ENCODE measurements at regions not wholly inside any gene's neighbourhood (a gene's known extent, or its start where the extent isn't known, plus 50 kb on each side); places are given as distances from the start of the nearest gene placed in this dataset.
A peak's percentile ranks its signal among the peaks of the same experiment; 100 is the strongest.
"Not testable (repeated sequence)": the region's sequence is repeated elsewhere in the genome, so short reads cannot be mapped to it uniquely, and the experiment has no call there.

DNA sequence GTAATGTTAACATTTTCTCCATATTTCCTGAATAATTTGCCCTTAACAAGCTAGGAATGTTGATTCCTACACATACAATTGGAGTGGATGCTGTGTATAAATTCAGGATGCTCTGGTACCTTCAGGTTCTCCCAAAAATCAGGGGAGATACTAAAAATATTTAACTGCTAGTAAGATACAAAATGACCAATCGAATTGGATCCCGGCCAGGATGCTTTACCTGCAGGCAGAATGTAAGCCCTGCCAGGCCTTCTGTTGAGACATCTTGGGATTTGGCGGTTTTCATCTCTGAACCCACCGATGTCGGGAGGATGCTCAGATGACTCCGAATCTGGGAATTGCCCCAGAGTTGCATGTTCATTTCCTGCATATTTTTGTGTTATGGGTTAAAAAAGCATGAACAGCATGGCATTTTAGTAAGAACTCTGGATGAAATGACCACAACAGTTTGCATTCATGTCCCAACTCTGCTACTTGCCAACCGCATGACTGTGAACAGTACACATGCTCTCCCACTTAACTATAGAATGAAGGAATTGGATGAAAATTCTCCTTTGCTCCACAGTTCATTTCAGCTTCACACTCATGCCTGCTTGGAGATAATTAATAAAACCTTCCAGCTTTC lies 241.4 kb upstream of the TBL1XR1 start:
- no peak for DNase-seq

DNA sequence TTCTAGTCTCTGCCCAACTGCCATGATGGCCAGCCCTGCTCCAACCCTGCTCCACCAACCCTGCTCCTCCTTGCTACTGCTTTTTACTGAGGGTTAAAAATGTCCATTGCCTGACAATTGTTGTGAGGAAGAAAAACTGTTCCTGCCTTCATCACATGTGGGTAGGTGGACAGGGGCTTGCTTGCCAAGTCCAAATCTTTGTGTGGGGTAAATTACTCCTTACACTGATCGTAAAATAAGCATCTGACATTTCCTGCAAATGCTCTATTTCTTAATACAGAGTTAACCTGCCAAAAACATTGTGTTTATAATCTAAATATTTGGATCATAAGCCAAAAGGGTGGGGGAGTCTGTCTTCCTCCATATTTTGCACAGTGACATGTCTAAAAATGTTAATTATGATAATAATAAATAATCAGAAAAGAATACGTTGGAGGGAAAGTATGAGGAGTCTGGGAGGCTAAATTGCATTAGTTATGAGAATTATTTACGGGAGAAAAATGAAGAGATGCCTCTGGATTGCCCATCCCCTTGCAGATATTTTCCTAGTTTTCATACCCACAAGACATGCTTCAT lies 242.5 kb upstream of the TBL1XR1 start:
- DNase-seq, result no peak

DNA sequence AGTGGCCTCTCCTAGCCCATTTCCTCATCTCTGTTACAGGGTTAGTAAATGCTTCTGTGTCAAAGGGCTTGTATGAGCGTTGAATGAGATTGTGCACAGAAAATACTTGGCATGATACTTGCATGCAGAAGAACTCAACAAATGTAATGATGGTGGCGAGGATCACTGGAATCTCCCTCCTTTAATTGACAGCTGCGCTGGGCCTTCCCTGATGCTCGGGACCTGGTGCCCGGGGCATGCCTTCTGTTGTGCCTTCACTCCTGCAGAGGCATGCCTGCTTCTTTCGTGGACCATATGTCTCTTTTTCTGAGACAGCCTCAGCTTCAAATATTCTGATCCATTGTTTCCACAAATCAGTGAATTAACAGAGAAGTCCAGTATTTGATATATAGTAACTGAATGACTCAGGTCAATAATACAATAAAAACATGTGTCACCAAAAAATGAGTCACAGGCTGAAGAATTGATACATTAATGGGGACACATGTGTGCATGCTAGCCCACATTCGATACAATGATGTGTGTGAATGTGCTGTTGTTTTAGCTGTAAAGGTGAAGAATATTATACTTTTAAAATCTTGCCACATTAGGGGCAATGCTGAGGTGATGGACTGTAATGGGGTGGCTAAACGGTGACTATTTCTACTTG lies 243.3 kb upstream of the TBL1XR1 start:
- DNase-seq, result no peak

DNA sequence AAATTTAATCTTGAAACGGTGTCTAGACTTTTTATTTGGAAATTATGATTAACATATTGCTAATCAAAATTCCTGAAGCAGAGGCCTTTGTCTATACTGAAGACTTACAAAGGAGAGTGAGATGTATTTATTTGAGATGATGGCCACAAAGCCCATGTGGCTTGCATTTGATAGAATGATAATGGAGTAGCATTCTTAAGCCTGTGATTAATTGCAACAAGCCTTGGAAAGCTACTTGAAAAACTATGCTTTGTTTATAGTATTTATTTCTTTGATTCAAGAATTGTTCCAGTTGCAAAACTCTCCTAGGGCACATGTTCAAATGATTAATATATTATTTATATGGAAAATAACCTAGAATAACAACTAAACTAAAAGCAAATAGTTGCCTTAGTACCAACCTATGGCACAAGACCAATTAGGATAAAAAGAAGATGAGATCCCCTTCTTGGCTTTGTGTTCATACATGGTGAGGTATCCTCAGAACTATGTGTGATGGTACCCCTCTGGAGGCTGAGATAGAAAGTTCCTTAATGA lies 244.1 kb upstream of the TBL1XR1 start:
- DNase-seq, result no peak

DNA sequence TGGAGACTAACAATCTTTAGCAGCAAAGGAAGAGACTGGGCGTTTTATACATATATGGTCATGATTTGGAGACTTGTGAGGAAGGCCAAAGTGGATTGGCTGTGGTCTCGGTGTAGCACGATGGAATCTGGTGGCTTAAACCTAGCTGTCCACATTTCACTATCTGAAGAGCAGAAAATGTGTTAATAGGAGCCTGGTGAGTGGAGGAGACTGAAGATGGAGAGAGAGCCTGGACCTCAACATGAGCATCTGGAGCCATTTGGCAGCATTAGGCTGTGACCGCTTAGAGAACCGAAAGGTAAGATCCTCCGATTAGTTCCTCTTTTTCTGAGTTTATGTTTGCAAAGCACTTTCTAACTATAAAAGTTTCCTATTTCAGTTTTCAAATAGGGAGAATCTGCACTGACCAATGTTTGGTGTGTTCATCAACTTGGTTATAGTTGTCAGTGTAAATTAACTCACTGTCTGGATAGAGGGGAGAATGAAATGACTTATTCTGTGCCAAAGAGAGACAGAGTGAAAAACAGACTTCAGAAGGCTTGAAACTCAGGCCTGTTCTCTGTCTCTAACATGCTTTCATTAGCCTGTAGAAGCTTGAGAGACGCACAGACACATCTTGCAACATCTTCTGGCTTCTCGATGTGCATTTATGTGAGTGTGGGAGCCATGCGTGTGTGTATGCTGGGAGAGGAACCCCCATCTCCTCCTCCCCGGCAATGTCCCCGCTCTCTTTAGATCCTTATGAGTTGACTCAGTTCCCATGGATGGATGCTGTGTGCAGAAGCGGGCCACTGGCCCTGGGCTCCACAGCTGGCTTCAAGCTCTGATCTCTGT lies 244.7 kb upstream of the TBL1XR1 start:
- no peak for DNase-seq

DNA sequence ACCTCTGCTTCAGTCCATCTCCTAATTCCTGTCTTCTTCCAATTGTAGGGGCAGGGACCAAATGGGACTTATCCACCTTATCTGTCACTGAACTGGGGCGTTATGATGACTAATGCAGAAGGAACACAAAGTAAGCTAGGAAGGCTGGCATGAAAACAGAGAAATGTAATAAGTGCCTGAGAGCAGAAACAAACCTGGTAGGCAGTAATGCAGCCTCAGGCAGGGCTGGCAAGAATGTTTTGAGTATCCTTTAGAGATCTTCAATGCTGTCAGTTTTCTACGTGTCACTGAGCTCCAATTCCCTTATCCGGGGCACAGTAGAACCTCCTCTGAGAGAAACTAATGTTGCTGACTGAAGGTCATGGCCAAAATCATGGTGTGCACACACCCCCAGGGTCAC lies 246.2 kb upstream of the TBL1XR1 start:
- DNase-seq, result no peak

DNA sequence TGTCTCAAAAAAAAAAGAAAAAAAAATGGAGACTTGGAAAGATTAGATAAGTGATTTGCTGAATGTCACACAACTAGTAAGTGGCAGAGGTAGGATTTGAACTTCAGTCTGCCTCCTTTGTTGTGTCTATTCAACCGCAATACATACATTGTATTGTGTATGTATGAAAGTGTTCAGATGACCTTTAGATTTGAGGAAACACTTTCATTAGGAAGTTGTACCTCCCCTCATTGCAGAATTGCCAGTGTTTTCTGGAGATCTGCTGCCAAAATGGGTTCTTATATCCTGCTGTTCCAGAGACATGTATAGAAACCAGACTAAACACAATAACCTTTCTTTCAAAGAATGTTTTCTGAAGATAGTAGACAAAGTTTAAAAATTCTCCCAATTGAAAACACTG lies 247.4 kb upstream of the TBL1XR1 start:
- no peak for DNase-seq

DNA sequence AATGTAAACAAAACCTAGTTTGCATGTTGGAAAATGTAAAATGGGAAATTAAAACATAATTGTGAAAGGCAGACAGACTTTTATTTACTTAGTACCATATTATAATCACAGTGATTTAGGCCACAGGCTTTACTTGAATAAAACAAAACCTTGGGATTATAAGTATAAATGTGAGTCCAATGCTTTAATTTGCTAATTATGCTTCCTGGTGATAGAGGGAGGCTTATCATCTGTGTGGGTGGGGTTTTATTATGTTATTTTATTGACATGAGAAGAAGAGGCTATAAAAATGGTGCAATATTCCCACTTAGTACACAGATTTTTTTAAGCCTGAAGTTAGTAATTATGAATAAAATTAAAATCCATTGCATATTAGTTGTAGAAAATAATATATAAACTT lies 248.3 kb upstream of the TBL1XR1 start:
- DNase-seq, result no peak

DNA sequence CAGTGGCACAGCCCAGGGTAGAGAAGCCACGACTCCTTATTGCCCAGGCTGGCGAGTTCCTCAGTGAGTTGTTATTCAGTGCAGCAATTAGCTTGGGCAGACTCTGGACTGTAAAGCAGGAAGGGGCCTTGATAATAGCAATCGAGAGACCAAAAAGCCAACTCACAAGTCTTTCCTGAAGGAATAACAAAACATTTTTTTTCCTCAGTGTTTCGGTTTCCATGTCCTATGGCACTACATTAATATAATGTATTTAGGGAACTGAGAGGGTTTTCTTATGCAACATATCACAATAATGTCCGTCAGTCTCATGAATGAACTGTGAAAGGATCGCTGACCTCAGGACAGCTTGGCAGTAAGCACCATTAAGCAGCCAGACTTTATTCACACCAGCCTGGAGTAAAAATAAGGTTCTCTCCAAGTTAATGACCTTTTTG lies 248.9 kb upstream of the TBL1XR1 start:
- peak; percentile 25 for DNase-seq

DNA sequence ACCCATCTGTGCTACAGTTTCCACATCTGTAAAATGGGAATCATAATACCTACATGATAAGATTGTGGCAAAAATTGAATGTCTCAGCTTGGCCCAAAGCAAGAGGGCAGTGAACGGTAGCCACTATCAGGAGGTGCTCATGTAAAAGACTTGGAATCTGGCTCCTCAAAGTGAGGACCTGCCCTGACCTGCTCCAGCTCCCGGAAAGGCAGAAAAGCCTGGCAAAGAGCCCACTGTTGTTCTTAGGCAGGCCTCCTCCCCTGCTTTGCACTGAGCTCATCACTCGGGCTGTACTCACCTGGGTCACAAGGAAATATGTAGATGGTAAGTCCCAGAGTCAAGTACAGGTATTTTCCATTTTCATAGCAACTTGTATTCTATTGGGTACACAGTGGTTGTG lies 250.7 kb upstream of the TBL1XR1 start:
- peak; percentile 46 for DNase-seq

DNA sequence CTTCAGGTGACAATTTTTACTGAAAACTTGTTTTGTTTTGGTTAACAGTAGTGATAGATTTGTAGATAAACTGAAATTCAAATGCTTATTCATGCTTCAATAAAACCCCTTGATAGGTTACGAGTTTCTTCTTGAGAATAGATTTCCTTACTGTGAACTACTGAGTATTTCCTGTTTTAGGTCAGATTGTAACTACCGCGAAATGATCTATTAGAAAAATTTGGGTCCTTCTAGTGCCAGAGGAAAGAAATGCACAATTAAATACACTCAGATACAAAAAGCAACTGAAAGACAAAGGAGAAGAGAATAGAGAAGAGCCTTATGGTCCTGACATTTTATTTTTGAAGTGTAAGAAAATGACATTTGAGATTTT lies 251.7 kb upstream of the TBL1XR1 start:
- DNase-seq, result no peak

DNA sequence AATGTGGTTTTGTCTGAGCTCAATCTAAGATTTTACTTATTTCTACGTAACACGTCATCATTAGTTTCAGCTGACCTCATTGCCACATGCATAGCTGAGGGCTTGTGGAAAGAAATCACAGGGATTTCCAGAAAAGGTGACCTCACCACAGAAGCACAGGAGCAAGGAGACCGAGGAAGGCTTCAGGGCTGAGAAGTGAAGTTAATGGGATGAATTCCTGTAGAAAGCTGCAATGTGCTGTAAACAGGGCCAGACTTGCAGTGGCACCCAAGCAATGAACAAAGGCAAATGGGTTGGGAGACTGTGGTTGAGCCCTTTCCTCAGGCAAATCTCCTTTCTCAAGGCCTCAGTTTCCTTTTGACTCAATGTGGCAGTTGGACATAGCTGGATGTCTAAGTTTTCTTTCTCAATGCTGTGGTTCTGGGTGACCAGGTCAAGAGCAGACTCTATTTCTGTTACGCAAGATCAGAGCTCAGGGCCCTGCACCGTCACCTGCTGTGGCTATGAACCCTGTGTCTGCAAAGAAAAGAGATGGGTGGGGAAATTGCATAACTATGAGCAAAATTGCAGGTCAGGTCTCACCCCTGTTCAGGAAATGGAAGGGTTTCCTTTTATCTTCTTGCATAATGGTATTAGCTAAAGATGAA lies 252.2 kb upstream of the TBL1XR1 start:
- DNase-seq, result no peak

DNA sequence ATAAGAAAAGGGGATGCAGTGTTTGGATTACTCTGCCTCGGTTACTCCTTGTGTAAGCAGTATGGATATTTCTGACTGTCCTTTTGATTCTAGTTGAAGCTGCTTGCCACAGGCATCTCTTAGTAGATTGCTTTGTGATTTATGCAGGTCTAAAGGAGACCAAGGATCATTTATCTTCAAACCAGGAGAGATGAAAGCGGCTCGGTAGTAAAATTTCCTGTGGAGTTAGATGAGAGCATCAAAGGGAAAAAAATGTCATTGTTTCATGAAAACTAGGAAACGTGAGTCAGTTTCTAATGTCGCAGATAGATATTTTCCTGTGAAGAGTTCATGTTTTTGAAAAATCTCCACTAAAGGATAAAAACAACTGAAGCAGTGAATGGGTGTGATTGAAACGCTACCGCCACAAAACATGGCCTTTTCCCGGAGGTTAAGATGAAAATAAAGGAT lies 254.0 kb upstream of the TBL1XR1 start:
- no peak for DNase-seq

DNA sequence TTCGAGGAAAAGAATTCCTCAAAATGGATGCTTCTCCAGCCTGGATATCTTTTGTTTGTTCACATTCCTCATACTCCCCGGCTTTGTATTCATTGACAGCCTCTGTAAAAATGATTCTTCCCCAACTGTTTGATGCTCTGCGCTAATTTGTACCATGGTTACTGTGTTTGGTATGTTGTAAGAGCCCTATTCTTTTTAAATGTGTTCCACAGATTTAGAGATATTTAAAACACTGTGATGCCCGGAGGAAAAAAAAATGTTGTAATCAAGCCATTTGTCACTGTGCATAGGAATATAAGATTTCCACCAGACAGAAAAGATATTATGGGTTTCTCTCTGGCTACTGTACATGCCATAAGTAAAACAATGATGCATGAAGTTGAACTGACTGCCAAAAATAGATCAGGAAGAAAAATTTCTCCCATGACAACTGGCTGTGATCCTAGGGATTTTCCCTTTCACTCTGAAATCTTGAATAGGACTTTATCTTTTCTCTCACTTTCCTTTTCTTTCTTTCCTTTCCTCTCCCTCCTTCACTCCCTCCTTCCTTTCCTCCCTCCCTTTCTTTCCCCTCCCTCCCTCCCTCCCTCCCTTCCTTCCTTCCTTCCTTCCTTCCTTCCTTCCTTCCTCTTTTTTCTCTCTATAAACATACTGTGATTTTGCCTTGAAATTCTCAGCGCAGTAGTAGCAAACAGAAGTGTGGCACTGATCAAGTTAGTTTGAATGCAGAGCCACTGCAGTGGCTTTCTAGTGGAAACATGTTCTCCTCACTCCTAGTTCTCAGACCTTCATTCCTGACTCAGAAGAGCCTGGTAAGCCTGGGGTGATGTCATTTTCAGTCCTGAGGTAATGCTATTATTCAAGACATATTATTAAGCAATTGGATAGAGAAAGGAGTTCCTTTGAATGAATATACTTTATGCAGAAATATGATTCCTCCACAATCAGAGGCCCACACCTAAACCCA lies 254.9 kb upstream of the TBL1XR1 start:
- DNase-seq, result no peak

DNA sequence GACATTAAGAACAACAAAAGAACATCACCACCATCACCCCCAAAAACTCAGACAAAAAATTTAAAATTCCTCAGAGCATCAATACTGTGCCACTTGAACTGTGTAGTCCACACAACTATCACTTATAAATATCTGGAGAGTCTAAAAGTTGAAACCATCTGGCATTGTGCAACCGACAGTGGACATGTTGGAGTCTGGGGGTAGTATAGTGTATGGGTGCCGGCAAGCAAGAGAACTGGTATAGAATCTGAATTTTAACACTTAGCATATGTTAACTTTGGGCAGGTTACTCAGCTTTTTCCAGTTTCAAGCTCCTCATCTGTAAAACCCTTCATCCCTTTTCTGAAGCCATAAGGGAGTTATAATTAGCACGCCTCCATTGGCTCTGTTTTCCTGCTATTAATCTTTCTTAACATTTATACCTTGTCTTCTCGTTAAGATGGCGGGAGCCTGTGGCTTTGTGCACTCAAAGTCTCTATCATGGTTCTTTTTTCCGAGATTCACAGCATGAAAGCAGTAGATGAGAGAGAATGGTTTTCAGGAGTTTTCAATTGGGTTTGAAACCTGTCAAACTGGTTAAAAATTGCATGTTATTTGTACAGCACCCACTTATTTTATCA lies 255.7 kb upstream of the TBL1XR1 start:
- DNase-seq, result no peak

DNA sequence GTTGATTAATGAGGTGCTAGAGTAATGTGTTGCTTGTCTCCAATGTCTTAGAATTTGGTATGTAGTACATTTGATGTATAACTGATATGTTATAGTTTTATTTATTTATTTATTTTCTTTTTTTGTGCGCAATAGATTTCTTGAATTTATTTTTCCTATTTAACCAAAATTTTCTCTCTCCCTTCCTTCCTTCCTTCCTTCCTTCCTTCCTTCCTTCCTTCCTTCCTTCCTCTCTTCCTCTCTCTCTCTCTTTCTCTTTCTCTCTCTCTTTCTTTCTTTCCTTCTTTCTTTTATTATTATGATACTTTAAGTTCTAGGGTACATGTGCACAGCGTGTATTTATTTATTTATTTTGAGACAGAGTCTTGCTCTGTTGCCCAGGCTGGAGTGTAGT lies 256.2 kb upstream of the TBL1XR1 start:
- DNase-seq, result no peak

DNA sequence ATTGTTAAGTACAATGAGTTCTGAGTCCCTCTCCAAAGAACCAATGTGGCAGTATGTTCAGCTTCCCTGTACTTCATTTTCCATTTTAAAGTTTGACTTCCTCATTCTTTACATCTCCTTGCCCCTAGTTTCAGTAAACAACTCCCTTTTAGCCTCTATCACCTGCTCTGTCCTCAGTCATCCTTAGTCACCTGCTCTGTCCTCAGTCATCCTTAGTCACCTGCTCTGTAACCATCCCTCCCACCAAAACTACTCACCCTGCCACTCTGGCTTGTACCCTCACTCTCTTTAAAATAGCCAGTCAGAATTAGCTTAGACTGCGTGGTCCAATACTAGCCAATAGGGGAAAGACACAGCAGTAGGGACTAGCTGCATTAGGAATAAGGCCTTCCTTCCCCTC lies 259.9 kb upstream of the TBL1XR1 start:
- DNase-seq, result not testable (repeated sequence)

DNA sequence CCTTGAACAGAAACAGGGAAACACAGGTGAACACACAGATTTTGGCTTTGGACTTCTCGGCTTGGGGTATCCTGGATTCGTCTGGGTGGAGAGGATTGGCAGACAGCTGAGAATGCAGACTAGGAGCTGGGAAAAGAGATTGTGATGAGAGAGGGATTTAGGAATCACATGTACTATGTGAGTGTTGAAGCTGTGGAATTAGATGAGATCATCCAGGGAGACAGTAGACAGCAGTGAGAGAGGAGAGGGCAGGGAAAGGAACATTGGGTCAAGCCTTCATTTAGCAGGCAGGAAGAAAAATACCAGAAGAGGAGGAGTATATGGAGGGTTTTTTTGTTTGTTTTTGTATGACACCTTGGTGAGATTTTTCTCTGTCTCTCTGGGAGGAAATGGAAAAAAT lies 262.1 kb upstream of the TBL1XR1 start:
- no peak for DNase-seq

DNA sequence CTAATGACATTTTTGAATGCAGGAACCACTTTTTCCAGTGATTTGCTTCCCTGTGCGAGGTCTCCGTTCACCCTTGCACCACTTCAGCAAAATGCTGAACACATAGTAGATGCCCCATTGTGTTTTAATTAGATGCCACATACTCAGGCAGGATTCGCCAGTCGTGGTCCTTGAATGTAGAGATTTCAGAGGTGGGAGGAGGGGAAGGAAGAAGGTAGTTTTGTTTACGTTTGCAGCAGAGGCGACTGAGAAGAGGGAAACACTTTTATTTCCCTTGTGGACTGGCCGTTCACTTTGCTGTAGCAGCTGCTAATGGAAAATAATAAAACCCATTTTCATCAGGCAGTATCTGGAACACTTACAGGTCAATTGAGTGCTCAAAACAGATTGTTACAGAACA lies 262.8 kb upstream of the TBL1XR1 start:
- peak; percentile 63 for DNase-seq

DNA sequence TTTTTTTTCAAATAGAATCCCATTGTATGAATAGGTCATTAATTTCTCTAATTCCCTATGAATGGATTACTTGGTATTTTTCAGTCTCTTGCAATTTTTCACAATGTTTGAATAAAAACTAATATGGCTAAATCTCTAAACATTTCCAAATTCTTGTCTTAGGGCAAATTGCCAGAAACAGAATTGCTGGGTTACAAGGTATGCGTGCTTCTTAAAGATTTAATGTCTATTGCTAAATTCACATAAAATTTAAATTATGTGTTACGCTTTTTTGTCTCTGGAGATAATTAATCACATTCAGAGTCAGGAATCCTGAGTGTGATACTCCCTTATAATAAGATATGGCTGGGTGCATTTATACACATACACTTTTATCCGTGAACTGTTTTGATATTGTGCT lies 264.5 kb upstream of the TBL1XR1 start:
- no peak for DNase-seq

DNA sequence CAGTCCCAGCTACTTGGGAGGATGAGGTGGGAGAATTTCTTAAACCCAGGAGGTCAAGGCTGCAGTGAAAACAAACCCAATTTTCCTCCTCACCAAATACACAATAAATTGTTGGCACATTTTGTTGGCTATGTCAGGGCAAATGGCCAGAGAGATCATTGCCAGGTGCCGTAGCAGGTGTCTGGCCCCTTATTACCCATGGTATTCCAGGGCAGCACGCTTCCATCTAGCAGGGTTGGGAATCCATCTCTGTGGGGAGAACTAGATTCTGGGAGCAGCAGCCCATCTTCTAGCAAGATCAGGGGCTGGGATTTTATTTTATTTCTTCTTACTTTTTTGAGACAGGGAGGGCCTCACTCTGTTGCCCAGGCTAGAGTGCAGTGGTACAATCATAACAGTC lies 266.1 kb upstream of the TBL1XR1 start:
- DNase-seq, result not testable (repeated sequence)

All from DMS153 (cell line).